Osteocyte (in vitro differentiated cells): ENCODE measurements at regions not wholly inside any gene's neighbourhood (a gene's known extent, or its start where the extent isn't known, plus 50 kb on each side); places are given as distances from the start of the nearest gene placed in this dataset.

ENCODE experiments used
- DNase-seq: peaks from one replicate; pipeline ENCODE4 v3.0.0; 2021; ENCODE audit warnings: mixed read lengths; ENCODE audit not compliant: unreplicated experiment; ENCODE audit errors: extremely low spot score
- H3K27ac Mint-ChIP-seq: one replicate; pipeline ENCODE4 v1.8.0; 2021; ENCODE audit warnings: mild to moderate bottlenecking, mixed read lengths; ENCODE audit not compliant: unreplicated experiment
- H3K27me3 Mint-ChIP-seq: one replicate; pipeline ENCODE4 v1.8.0; 2021; ENCODE audit warnings: mixed read lengths; ENCODE audit not compliant: unreplicated experiment
- H3K36me3 Mint-ChIP-seq: one replicate; pipeline ENCODE4 v1.8.0; 2021; ENCODE audit warnings: mixed read lengths; ENCODE audit not compliant: unreplicated experiment
- H3K4me1 Mint-ChIP-seq: one replicate; pipeline ENCODE4 v1.8.0; 2021; ENCODE audit warnings: mixed read lengths; ENCODE audit not compliant: unreplicated experiment
- H3K4me3 Mint-ChIP-seq: one replicate; pipeline ENCODE4 v1.8.0; 2021; ENCODE audit warnings: mild to moderate bottlenecking, moderate library complexity, mixed read lengths; ENCODE audit not compliant: unreplicated experiment
- H3K9me3 Mint-ChIP-seq: one replicate; pipeline ENCODE4 v1.8.0; 2021; ENCODE audit warnings: mixed read lengths; ENCODE audit not compliant: unreplicated experiment
- CTCF ChIP-seq: fragments of 200-600 bp; sonication (generic); IDR thresholded peaks from 2 replicates; pipeline ENCODE4 v1.5.0; 2021; ENCODE audit warnings: antibody characterized with exemption, mild to moderate bottlenecking, moderate library complexity

- TF ChIP-seq CTCF: no peak
- Mint-ChIP-seq H3K36me3 (no peaks in the 10 kb centered on the region), H3K9me3 (no peaks in the 10 kb centered on the region), H3K27me3 (no peaks in the 10 kb centered on the region), H3K4me3 (no peak overlapping the region), H3K27ac (no peak overlapping the region), H3K4me1 (no peaks in the 10 kb centered on the region)
- no peak for DNase-seq
Observed at GRCh38 chr2:129055242-129055641, 736.6 kb upstream of the HS6ST1 start.

GRCh38 chr2:129055824-129056223 lies 737.2 kb upstream of the HS6ST1 start:
- no peaks in the 10 kb centered on the region for H3K36me3 Mint-ChIP-seq
- no peaks in the 10 kb centered on the region for H3K27me3 Mint-ChIP-seq
- TF ChIP-seq CTCF: no peak
- H3K27ac Mint-ChIP-seq: no peak overlapping the region
- no peak for DNase-seq
- no peak overlapping the region for H3K4me3 Mint-ChIP-seq
- H3K4me1 Mint-ChIP-seq: no peaks in the 10 kb centered on the region
- H3K9me3 Mint-ChIP-seq: no peaks in the 10 kb centered on the region

GRCh38 chr2:129056309-129056958 lies 737.8 kb upstream of the HS6ST1 start:
- no peaks in the 10 kb centered on the region for H3K36me3 Mint-ChIP-seq
- no peak overlapping the region for H3K4me3 Mint-ChIP-seq
- no peaks in the 10 kb centered on the region for H3K9me3 Mint-ChIP-seq
- TF ChIP-seq CTCF: no peak
- no peaks in the 10 kb centered on the region for H3K27me3 Mint-ChIP-seq
- no peak overlapping the region for H3K27ac Mint-ChIP-seq
- no peak for DNase-seq
- no peaks in the 10 kb centered on the region for H3K4me1 Mint-ChIP-seq

- DNase-seq: no peak
- TF ChIP-seq CTCF: no peak
- no peaks in the 10 kb centered on the region for H3K36me3 Mint-ChIP-seq
- no peak overlapping the region for H3K4me3 Mint-ChIP-seq
- no peaks in the 10 kb centered on the region for H3K4me1 Mint-ChIP-seq
- H3K27ac Mint-ChIP-seq: no peak overlapping the region
- H3K27me3 Mint-ChIP-seq: no peaks in the 10 kb centered on the region
- H3K9me3 Mint-ChIP-seq: no peaks in the 10 kb centered on the region
Observed at GRCh38 chr2:129056959-129057317, 738.3 kb upstream of the HS6ST1 start.

- TF ChIP-seq CTCF: no peak
- Mint-ChIP-seq H3K4me3 (no peak overlapping the region), H3K36me3 (no peaks in the 10 kb centered on the region), H3K4me1 (no peaks in the 10 kb centered on the region), H3K9me3 (no peaks in the 10 kb centered on the region), H3K27me3 (no peaks in the 10 kb centered on the region), H3K27ac (no peak overlapping the region)
- no peak for DNase-seq
Observed at GRCh38 chr2:129058981-129059380, 740.3 kb upstream of the HS6ST1 start.
